ENCODE measurements at regions not wholly inside any gene's neighbourhood (a gene's known extent, or its start where the extent isn't known, plus 50 kb on each side); places are given as distances from the start of the nearest gene placed in this dataset.

GRCh38 chr16:85258629-85259028 lies 146.4 kb upstream of the CIBAR2 start:
- Histone ChIP-seq H3K9me2 (replicated peaks; ENCODE audit: control insufficient read depth, low read length) (no peaks in the 10 kb centered on the region), H3K9me3 (ENCODE audit: control insufficient read depth, insufficient read depth, low read length) (no peaks in the 10 kb centered on the region), H3K4me1 (ENCODE audit: control insufficient read depth, low read length) (no peaks in the 10 kb centered on the region), H3K79me2 (ENCODE audit: control insufficient read depth, low read length) (no peaks in the 10 kb centered on the region), H3K27me3 (ENCODE audit: control insufficient read depth, low read length) (peaks cover 53% of the 10 kb centered on the region), H4K20me1 (ENCODE audit: control insufficient read depth, insufficient read depth, low read depth, low read length) (no peaks in the 10 kb centered on the region), H3K4me3 (ENCODE audit: low read length) (no peak overlapping the region), H3F3A (ENCODE audit: control insufficient read depth, insufficient read depth) (no peaks in the 10 kb centered on the region), H3K27ac (ENCODE audit: low read depth, low read length) (no peak overlapping the region), H3K36me3 (ENCODE audit: control insufficient read depth, low read length) (no peaks in the 10 kb centered on the region), H3K4me2 (ENCODE audit: low read length) (no peak overlapping the region)
- TF ChIP-seq CTCF (IDR thresholded peaks at IDR 0.05; ENCODE audit: low read depth, low read length, poor library complexity, severe bottlenecking), result no peak
- no peak for TF ChIP-seq EZH2phosphoT487 (IDR thresholded peaks at IDR 0.05; ENCODE audit: borderline replicate concordance, low read length)

GRCh38 chr16:85259115-85259831 lies 147.0 kb upstream of the CIBAR2 start:
- Histone ChIP-seq H3K4me1 (ENCODE audit: control insufficient read depth, low read length) (no peaks in the 10 kb centered on the region), H3K27ac (ENCODE audit: low read depth, low read length) (no peak overlapping the region), H3F3A (ENCODE audit: control insufficient read depth, insufficient read depth) (no peaks in the 10 kb centered on the region), H3K9me2 (replicated peaks; ENCODE audit: control insufficient read depth, low read length) (no peaks in the 10 kb centered on the region), H3K9me3 (ENCODE audit: control insufficient read depth, insufficient read depth, low read length) (no peaks in the 10 kb centered on the region), H3K4me3 (ENCODE audit: low read length) (no peak overlapping the region), H3K4me2 (ENCODE audit: low read length) (no peak overlapping the region), H3K79me2 (ENCODE audit: control insufficient read depth, low read length) (no peaks in the 10 kb centered on the region), H3K36me3 (ENCODE audit: control insufficient read depth, low read length) (no peaks in the 10 kb centered on the region), H3K27me3 (ENCODE audit: control insufficient read depth, low read length) (peaks cover 53% of the 10 kb centered on the region), H4K20me1 (ENCODE audit: control insufficient read depth, insufficient read depth, low read depth, low read length) (no peaks in the 10 kb centered on the region)
- no peak for TF ChIP-seq CTCF (IDR thresholded peaks at IDR 0.05; ENCODE audit: low read depth, low read length, poor library complexity, severe bottlenecking)
- TF ChIP-seq EZH2phosphoT487 (IDR thresholded peaks at IDR 0.05; ENCODE audit: borderline replicate concordance, low read length), result no peak

DNA sequence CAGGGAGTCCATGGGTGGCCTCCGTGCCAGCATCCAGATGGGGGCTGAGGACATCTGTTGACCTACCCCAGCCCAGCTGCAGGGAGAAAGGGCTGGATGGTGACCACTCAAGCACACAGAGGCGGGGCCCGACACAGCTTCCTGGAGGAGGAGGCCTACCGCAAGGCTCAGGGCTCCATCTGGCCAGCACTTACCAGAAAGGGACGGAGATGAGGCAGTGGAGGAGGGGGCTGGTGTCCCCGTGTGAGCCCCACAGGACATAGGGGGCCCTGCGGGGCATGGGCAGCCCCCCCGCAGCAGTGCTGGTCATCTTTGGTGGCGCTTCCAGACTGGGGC lies 147.5 kb upstream of the CIBAR2 start:
- H3K27ac ChIP-seq (ENCODE audit: low read depth, low read length), result no peak overlapping the region
- H3K9me2 ChIP-seq (replicated peaks; ENCODE audit: control insufficient read depth, low read length), result no peaks in the 10 kb centered on the region
- TF ChIP-seq EZH2phosphoT487 (IDR thresholded peaks at IDR 0.05; ENCODE audit: borderline replicate concordance, low read length), result no peak
- no peak for TF ChIP-seq CTCF (IDR thresholded peaks at IDR 0.05; ENCODE audit: low read depth, low read length, poor library complexity, severe bottlenecking)
- no peaks in the 10 kb centered on the region for H3K79me2 ChIP-seq (ENCODE audit: control insufficient read depth, low read length)
- no peaks in the 10 kb centered on the region for H3K9me3 ChIP-seq (ENCODE audit: control insufficient read depth, insufficient read depth, low read length)
- H3F3A ChIP-seq (ENCODE audit: control insufficient read depth, insufficient read depth), result no peaks in the 10 kb centered on the region
- H3K4me2 ChIP-seq (ENCODE audit: low read length), result no peak overlapping the region
- peaks cover 53% of the 10 kb centered on the region for H3K27me3 ChIP-seq (ENCODE audit: control insufficient read depth, low read length)
- no peaks in the 10 kb centered on the region for H4K20me1 ChIP-seq (ENCODE audit: control insufficient read depth, insufficient read depth, low read depth, low read length)
- H3K4me1 ChIP-seq (ENCODE audit: control insufficient read depth, low read length), result no peaks in the 10 kb centered on the region
- no peaks in the 10 kb centered on the region for H3K36me3 ChIP-seq (ENCODE audit: control insufficient read depth, low read length)
- no peak overlapping the region for H3K4me3 ChIP-seq (ENCODE audit: low read length)
